IMR-90 (cell line): ENCODE measurements at regions not wholly inside any gene's neighbourhood (a gene's known extent, or its start where the extent isn't known, plus 50 kb on each side); places are given as distances from the start of the nearest gene placed in this dataset.

Source experiments
- ATAC-seq: fragments of 200-7000 bp; cut with Tn5 transposase; 2 replicates; pipeline ENCODE4 v1.9.1; 2020; ENCODE audit warnings: low read depth, mild to moderate bottlenecking, moderate library complexity
- BruUV-seq: library from RNA; stranded (reverse); fragments of 400-500 nt; replicated peaks from 2 replicates; lab custom pipeline; 2021; lab: Mats Ljungman, UMichigan
- CTCF ChIA-PET: fragments of 300-600 bp; formaldehyde crosslinking; extraction: SDS; loops from one replicate; lab custom pipeline; 2021; ENCODE audit warnings: antibody characterized with exemption; lab: Yijun Ruan, JAX
- POLR2A ChIA-PET: fragments of 300-600 bp; sonication (Branson Sonifier 250); formaldehyde crosslinking; loops from one replicate; lab custom pipeline; 2022; ENCODE audit warnings: antibody characterized with exemption; ENCODE audit not compliant: unreplicated experiment; lab: Charles Lee
- DNase-seq: peaks from one replicate; pipeline ENCODE4 v3.0.0; 2013
- H2AFZ ChIP-seq: replicated peaks from 2 replicates; pipeline ENCODE3; 2013; ENCODE audit warnings: low read length, mild to moderate bottlenecking; ENCODE audit not compliant: poor library complexity
- H2AK5ac ChIP-seq: 2 replicates; pipeline ENCODE4 v1.6.1; 2013; ENCODE audit warnings: low read depth, low read length, inconsistent platforms
- H2AK9ac ChIP-seq: replicated peaks from 2 replicates; pipeline ENCODE3; 2013; ENCODE audit warnings: mild to moderate bottlenecking, low read depth, low read length, moderate library complexity; ENCODE audit not compliant: poor library complexity
- H2BK120ac ChIP-seq: 2 replicates; pipeline ENCODE4 v1.6.1; 2013; ENCODE audit warnings: low read depth, low read length, inconsistent platforms
- H2BK15ac ChIP-seq: 3 replicates; pipeline ENCODE4 v1.6.1; 2013; ENCODE audit warnings: low read depth, low read length, inconsistent platforms
- H2BK20ac ChIP-seq: 2 replicates; pipeline ENCODE4 v1.6.1; 2013; ENCODE audit warnings: low read depth, mild to moderate bottlenecking, inconsistent platforms, low read length, moderate library complexity
- H2BK5ac ChIP-seq: 2 replicates; pipeline ENCODE4 v1.6.1; 2013; ENCODE audit warnings: mild to moderate bottlenecking, low read depth, low read length, inconsistent platforms; ENCODE audit not compliant: poor library complexity, severe bottlenecking
- H3K14ac ChIP-seq: replicated peaks from 2 replicates; pipeline ENCODE4 v1.6.1; 2013; ENCODE audit warnings: low read depth, low read length, inconsistent platforms
- H3K18ac ChIP-seq: 2 replicates; pipeline ENCODE4 v1.6.1; 2013; ENCODE audit warnings: low read depth, low read length, control low read depth
- H3K23ac ChIP-seq: 2 replicates; pipeline ENCODE4 v1.6.1; 2013; ENCODE audit warnings: low read depth, low read length, inconsistent platforms
- H3K27ac ChIP-seq: 2 replicates; pipeline ENCODE4 v1.5.1; 2013; ENCODE audit warnings: mild to moderate bottlenecking, control low read depth, low read length; ENCODE audit not compliant: insufficient read depth
- H3K27me3 ChIP-seq: 2 replicates; pipeline ENCODE4 v1.6.1; 2013; ENCODE audit warnings: low read length; ENCODE audit not compliant: control insufficient read depth, insufficient read depth
- H3K36me3 ChIP-seq: 2 replicates; pipeline ENCODE4 v1.6.1; 2013; ENCODE audit warnings: low read length, mixed read lengths; ENCODE audit not compliant: control insufficient read depth, insufficient read depth
- H3K4ac ChIP-seq: 2 replicates; pipeline ENCODE4 v1.6.1; 2013; ENCODE audit warnings: low read depth, low read length, inconsistent platforms
- H3K4me1 ChIP-seq: 2 replicates; pipeline ENCODE4 v1.6.1; 2013; ENCODE audit warnings: low read length, mixed read lengths; ENCODE audit not compliant: control insufficient read depth, insufficient read depth
- H3K4me2 ChIP-seq: 2 replicates; pipeline ENCODE4 v1.6.1; 2013; ENCODE audit warnings: low read depth, mild to moderate bottlenecking, control low read depth, low read length, moderate library complexity
- H3K4me3 ChIP-seq: 2 replicates; pipeline ENCODE4 v1.5.1; 2013; ENCODE audit warnings: low read depth, mild to moderate bottlenecking, control low read depth, low read length, moderate library complexity; ENCODE audit not compliant: insufficient read depth
- H3K56ac ChIP-seq: 2 replicates; pipeline ENCODE4 v1.6.1; 2013; ENCODE audit warnings: low read length, inconsistent platforms; ENCODE audit not compliant: insufficient read depth; ENCODE audit errors: extremely low read depth
- H3K79me1 ChIP-seq, 2 experiments: 2 replicates each; pipeline ENCODE4 v1.6.1; 2013; ENCODE audit warnings: low read length in 2 of 2, inconsistent platforms in 1 of 2, low read depth in 1 of 2
- H3K9ac ChIP-seq: 2 replicates; pipeline ENCODE4 v1.6.1; 2013; ENCODE audit warnings: low read depth, low read length, control low read depth
- H3K9me1 ChIP-seq: 2 replicates; pipeline ENCODE4 v1.6.1; 2013; ENCODE audit warnings: low read length, inconsistent platforms; ENCODE audit not compliant: insufficient read depth
- H3K9me3 ChIP-seq: 2 replicates; pipeline ENCODE4 v1.6.1; 2013; ENCODE audit warnings: low read length; ENCODE audit not compliant: control insufficient read depth, insufficient read depth
- H4K20me1 ChIP-seq: 2 replicates; pipeline ENCODE4 v1.6.1; 2013; ENCODE audit warnings: low read length, inconsistent platforms; ENCODE audit not compliant: insufficient read depth
- H4K5ac ChIP-seq: 2 replicates; pipeline ENCODE4 v1.6.1; 2013; ENCODE audit warnings: mild to moderate bottlenecking, low read depth, low read length, control low read depth
- H4K8ac ChIP-seq, 2 experiments: 2 replicates each; pipeline ENCODE4 v1.6.1; 2013; ENCODE audit warnings: low read depth in 2 of 2, low read length in 2 of 2, control low read depth in 1 of 2, inconsistent platforms in 1 of 2
- H4K91ac ChIP-seq: 2 replicates; pipeline ENCODE4 v1.6.1; 2013; ENCODE audit warnings: low read depth, low read length, inconsistent platforms; ENCODE audit not compliant: insufficient read depth
- BHLHE40 ChIP-seq: fragments of 150-350 bp; IDR thresholded peaks from 2 replicates; pipeline ENCODE4 v1.6.1; 2016; ENCODE audit warnings: mild to moderate bottlenecking, low read depth, low read length
- CEBPB ChIP-seq: IDR thresholded peaks from 2 replicates; pipeline ENCODE4 v1.6.1; 2012; ENCODE audit warnings: low read depth, low read length, improper control_type of control experiment
- CTCF ChIP-seq: conservative IDR thresholded peaks from 2 replicates; pipeline ENCODE4 v1.5.1; 2012; ENCODE audit warnings: mild to moderate bottlenecking, low read depth, low read length, improper control_type of control experiment
- FOS ChIP-seq: fragments of 150-350 bp; IDR thresholded peaks from 2 replicates; pipeline ENCODE4 v1.6.1; 2016; ENCODE audit warnings: low read depth, low read length
- MXI1 ChIP-seq: IDR thresholded peaks from 2 replicates; pipeline ENCODE4 v1.6.1; 2012; ENCODE audit warnings: low read depth, mild to moderate bottlenecking, low read length, moderate library complexity, borderline replicate concordance
- NFE2L2 ChIP-seq: fragments of 150-350 bp; IDR thresholded peaks from 2 replicates; pipeline ENCODE4 v1.6.1; 2016; ENCODE audit warnings: low read depth, mild to moderate bottlenecking, low read length
- RCOR1 ChIP-seq: IDR thresholded peaks from 2 replicates; pipeline ENCODE4 v1.6.1; 2012; ENCODE audit warnings: mild to moderate bottlenecking, low read length, improper control_type of control experiment; ENCODE audit not compliant: insufficient replicate concordance
- RFX5 ChIP-seq: IDR thresholded peaks from 2 replicates; pipeline ENCODE4 v1.8.0; 2012; ENCODE audit warnings: low read depth, mild to moderate bottlenecking, low read length, moderate library complexity
- USF2 ChIP-seq: fragments of 150-350 bp; IDR thresholded peaks from 2 replicates; pipeline ENCODE4 v1.6.1; 2017; ENCODE audit warnings: mild to moderate bottlenecking, antibody characterized with exemption, low read length, low read depth
- WGBS, 2 experiments: methylation state at CpG; one replicate each; pipeline versions ENCODE4 v1.1.5 to v1.1.7; 2013; ENCODE audit warnings: missing lambda C conversion rate in 2 of 2; ENCODE audit not compliant: insufficient read length in 1 of 2; ENCODE audit errors: extremely low coverage in 2 of 2; 5-methylcytosine and 5-hydroxymethylcytosine counted together
- dilution Hi-C: fragments of 300-500 bp; cut with HindIII; formaldehyde crosslinking; loops from one replicate; pipeline ENCODE4 v1.14.3; 2018; ENCODE audit warnings: low sequenced_read_pairs; ENCODE audit not compliant: unreplicated experiment
- in situ Hi-C: fragments of 300-500 bp; cut with MboI; formaldehyde crosslinking; loops from 3 replicates; pipeline ENCODE4 v1.14.3; 2019; ENCODE audit warnings: low sequenced_read_pairs, inconsistent platforms, mixed read lengths
- intact Hi-C: fragments of 100-400 bp; cut with micrococcal nuclease; formaldehyde crosslinking; loops from 2 replicates; pipeline ENCODE4 v1.10.0; 2022

- no peak overlapping the region for H3K27ac ChIP-seq
- intact Hi-C loops (no loop called here), in situ Hi-C loops (no loop called here), dilution Hi-C loops (no loop called here)
- H2BK5ac ChIP-seq = no peak overlapping the region
- no peak overlapping the region for H2AK9ac ChIP-seq
- no peak overlapping the region for H3K4ac ChIP-seq
- TF ChIP-seq BHLHE40 (no peak), FOS (no peak), NFE2L2 (no peak), RCOR1 (no peak), RFX5 (no peak), CTCF (no peak), CEBPB (no peak), USF2 (no peak), MXI1 (no peak)
- no peaks in the 10 kb centered on the region for H3K9me1 ChIP-seq
- DNase-seq = no peak
- H3K79me1 ChIP-seq = no peaks in the 10 kb centered on the region
- no peak overlapping the region for H3K9ac ChIP-seq
- H3K9me3 ChIP-seq = peaks cover 10% of the 10 kb centered on the region
- no peak overlapping the region for H3K4me3 ChIP-seq
- CTCF ChIA-PET = interaction anchor here (0.7 kb wide), 1 partner anchor 15 kb away, joined by 7 read pairs; no protein-coding TSS in a partner anchor
- H4K5ac ChIP-seq = no peak overlapping the region
- H2BK15ac ChIP-seq = no peak overlapping the region
- no peak overlapping the region for H3K18ac ChIP-seq
- BruUV-seq = no TSS peak
- no peaks in the 10 kb centered on the region for H4K20me1 ChIP-seq
- no peak overlapping the region for H2BK20ac ChIP-seq
- no peak overlapping the region for H3K4me2 ChIP-seq
- POLR2A ChIA-PET = no interaction called here
- H3K36me3 ChIP-seq = no peaks in the 10 kb centered on the region
- no peaks in the 10 kb centered on the region for H3K4me1 ChIP-seq
- H2AK5ac ChIP-seq = no peak overlapping the region
- no peak overlapping the region for H4K8ac ChIP-seq
- no peaks in the 10 kb centered on the region for H3K27me3 ChIP-seq
- H3K56ac ChIP-seq = no peak overlapping the region
- ATAC-seq = no peak
- no peak overlapping the region for H2BK120ac ChIP-seq
- WGBS, 2 experiments = 38% methylated on average over 3 of the region's 7 CpGs; no CpG with 5 or more reads in 1 of the 2 experiments
- H2AFZ ChIP-seq = no peak overlapping the region
- H3K23ac ChIP-seq = no peak overlapping the region
- no peak overlapping the region for H3K14ac ChIP-seq
- H4K91ac ChIP-seq = no peak overlapping the region
These were observed 74.6 kb upstream of the MYL2 start for GRCh38 chr12:110995016-110995415.
